Skin epidermis (tissue), 12 donors: ENCODE measurements at regions not wholly inside any gene's neighbourhood (a gene's known extent, or its start where the extent isn't known, plus 50 kb on each side); places are given as distances from the start of the nearest gene placed in this dataset.
"Not testable (repeated sequence)": the region's sequence is repeated elsewhere in the genome, so short reads cannot be mapped to it uniquely, and the experiment has no call there.

Experiments used
- H3K27ac ChIP-seq, 21 experiments: fragments of 200-600 bp; sonication (generic) in 11 of 21; one replicate each; pipeline ENCODE4 v1.5.0; 2020; ENCODE audit warnings: mild to moderate bottlenecking in 3 of 21, inconsistent platforms in 2 of 21, moderate library complexity in 2 of 21
- H3K4me3 ChIP-seq, 7 experiments: fragments of 200-600 bp; sonication (generic) in 2 of 7; one replicate each; pipeline ENCODE4 v1.5.0; 2020; ENCODE audit warnings: inconsistent platforms in 2 of 7, mild to moderate bottlenecking in 2 of 7, moderate library complexity in 1 of 7

GRCh38 chr16:7278636-7279035 is 54.0 kb upstream of the RBFOX1 start:
- Histone ChIP-seq H3K27ac (no peak overlapping the region), H3K4me3 (no peak overlapping the region)

- Histone ChIP-seq H3K27ac (no peak overlapping the region), H3K4me3 (no peak overlapping the region)
Observed at GRCh38 chr16:7272567-7273158, 60.0 kb upstream of the RBFOX1 start.

DNA sequence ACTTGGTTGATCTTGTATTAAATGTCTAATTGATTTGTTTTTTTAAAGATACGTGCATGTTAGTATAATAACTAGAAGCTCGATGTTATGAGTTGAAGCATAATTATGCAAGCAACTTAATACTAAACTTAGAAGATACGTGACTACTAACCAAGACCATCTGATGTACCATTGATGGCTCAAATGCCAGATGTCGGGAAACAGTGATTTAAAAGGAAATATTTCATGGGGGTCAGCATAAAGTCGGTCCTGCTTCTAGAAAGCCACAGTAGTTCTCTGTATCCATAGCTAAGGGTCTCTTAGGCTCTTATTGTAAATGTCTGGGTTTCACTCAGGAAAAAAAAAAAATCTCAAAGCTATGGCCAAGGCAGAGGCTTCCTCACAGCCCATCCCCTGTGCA is 61.2 kb upstream of the RBFOX1 start:
- no peak overlapping the region for H3K27ac ChIP-seq
- no peak overlapping the region for H3K4me3 ChIP-seq

DNA sequence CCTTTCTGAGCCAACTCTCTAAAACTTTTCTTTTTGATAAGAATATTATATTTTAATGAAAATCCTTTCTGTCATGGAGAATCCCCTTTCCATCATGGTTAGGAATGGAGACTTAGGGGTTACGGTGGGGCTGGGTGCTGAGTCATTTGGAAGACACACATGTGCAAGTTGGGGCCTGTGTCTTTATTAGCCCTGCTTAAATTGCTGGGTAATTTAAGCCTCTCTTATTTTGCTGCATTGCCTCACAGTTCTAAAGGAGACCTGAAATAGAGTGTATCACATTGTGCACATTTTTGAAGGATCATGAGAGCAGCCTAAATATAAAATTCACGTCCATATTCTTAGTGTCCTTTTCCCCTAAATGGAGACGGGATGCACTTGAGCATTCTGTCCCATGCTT is 61.8 kb upstream of the RBFOX1 start:
- no peak overlapping the region for H3K4me3 ChIP-seq
- no peak overlapping the region for H3K27ac ChIP-seq

DNA sequence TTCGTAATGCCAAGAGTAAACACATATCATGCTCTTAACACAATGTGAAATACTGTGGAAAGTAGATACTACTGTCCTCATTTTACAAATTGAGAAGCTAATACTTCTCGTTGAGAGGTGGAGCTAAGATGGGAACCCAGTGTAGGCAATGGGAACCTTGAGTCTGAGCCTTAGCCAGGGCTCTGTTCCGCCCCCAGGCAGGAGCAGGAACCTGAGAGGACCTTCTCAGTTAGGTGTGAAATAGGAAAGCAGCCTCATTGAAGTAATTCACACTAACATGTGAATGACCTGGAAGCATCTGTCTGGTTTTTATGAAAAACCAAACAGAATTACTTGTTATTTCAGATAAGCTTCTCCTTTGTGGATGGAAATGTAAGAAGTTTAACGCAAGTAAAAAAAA is 62.6 kb upstream of the RBFOX1 start:
- no peak overlapping the region for H3K4me3 ChIP-seq
- H3K27ac ChIP-seq, result no peak overlapping the region

DNA sequence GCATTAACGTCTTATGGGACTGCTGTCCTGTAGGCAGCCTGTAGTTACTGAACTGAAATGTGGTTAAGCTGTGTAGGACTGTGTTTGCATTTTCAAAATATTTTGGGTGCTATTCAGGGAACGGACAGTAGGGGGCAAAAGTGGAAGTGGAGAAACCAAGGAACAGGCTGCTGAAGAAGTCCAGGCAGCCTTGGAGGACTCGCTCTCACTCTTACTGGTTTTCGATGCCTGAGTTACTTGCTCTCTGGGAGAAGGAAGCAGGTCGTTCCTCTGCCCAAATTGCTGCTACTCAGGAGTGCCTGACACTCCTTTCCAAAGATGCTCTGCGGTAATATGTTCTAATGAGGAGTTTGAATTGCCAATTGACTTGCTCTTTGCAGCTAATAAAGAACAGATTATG is 64.5 kb upstream of the RBFOX1 start:
- Histone ChIP-seq H3K27ac (no peak overlapping the region), H3K4me3 (no peak overlapping the region)

GRCh38 chr16:7257016-7257415 is 75.6 kb upstream of the RBFOX1 start:
- no peak overlapping the region for H3K4me3 ChIP-seq
- H3K27ac ChIP-seq, result no peak overlapping the region

DNA sequence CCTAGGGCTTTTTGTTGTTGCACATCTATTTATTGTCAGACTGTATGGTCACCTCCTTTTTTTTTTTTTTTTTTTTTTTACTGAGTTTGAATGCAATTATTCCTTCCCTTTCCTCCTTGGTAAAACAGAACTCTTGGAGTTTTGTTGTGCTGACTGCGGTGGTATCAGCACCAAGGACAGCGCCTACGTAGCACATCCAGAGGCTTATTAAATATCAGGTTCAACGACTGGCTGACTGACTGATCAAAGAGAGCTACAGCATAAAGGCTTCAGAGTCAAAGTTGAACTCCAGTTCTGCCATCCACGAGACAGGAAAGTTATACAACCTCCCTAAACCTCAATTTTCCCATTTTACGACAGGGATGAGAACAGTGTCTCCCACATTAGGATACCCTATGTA is 86.1 kb upstream of the RBFOX1 start:
- H3K4me3 ChIP-seq, result no peak overlapping the region
- no peak overlapping the region for H3K27ac ChIP-seq

- Histone ChIP-seq H3K27ac (no peak overlapping the region), H3K4me3 (no peak overlapping the region)
Observed at GRCh38 chr16:7239547-7239946, 93.1 kb upstream of the RBFOX1 start.

DNA sequence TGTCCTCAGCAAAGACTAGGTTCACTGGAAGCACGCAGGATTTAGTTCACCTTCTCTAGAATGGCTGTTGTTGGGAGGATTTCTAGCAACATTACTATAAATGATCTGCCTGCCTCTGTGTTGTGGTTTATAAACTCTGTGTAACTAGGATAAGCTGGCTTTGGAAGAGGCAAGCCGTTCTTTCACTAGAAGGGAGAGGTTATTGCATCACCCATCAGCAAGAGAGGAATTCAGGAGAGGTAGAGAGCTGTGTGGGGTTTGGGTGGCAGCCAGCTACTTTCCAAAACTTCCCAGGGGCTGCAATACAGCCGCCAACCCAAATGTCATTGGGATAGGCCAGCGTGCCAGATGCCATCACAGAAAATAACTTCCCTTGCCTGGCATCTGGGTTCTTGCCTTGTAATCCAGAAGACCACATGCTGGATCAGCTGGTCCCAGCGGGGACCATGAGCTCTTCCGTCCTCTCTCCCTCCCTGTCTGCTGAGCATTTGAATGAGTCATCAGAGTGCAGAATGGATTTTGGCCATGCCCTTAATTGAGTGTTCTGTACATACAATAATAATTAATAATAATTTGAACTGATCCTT is 95.7 kb upstream of the RBFOX1 start:
- no peak overlapping the region for H3K27ac ChIP-seq
- H3K4me3 ChIP-seq, result no peak overlapping the region

GRCh38 chr16:7233975-7234374 is 98.7 kb upstream of the RBFOX1 start:
- Histone ChIP-seq H3K4me3 (no peak overlapping the region), H3K27ac (no peak overlapping the region)

- Histone ChIP-seq H3K4me3 (no peak overlapping the region), H3K27ac (no peak overlapping the region)
Observed at GRCh38 chr16:7231762-7232161, 100.9 kb upstream of the RBFOX1 start.

- H3K4me3 ChIP-seq, H3K27ac ChIP-seq: not testable (repeated sequence)
Observed at GRCh38 chr16:7229433-7230218, 103.0 kb upstream of the RBFOX1 start.

GRCh38 chr16:7227229-7227721 is 105.4 kb upstream of the RBFOX1 start:
- Histone ChIP-seq H3K4me3 (no peak overlapping the region), H3K27ac (no peak overlapping the region)

GRCh38 chr16:7221157-7221556 is 111.5 kb upstream of the RBFOX1 start:
- Histone ChIP-seq H3K4me3 (no peak overlapping the region), H3K27ac (no peak overlapping the region)

DNA sequence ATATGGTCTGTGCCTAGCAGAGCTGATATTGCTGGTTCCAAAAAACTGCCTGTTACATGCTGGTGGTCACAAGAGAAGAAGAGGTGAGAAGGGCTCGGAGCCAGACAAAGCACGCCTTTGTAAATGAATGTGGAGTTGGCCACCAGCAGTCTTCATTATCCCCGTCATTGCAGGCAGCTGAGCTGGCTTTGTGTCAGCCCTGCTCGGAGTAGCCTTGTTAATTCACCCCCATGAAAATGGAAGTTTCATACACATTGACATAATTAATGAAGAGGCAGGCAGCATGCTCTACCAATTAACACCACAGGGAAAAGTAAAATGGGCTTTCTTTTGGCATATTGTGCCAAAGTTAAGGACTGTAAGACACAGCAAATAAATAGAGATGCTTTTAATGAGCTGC is 113.7 kb upstream of the RBFOX1 start:
- no peak overlapping the region for H3K27ac ChIP-seq
- no peak overlapping the region for H3K4me3 ChIP-seq

- H3K27ac ChIP-seq, result no peak overlapping the region
- no peak overlapping the region for H3K4me3 ChIP-seq
Observed at GRCh38 chr16:7217797-7218196, 114.8 kb upstream of the RBFOX1 start.

GRCh38 chr16:7216719-7217118 is 115.9 kb upstream of the RBFOX1 start:
- no peak overlapping the region for H3K4me3 ChIP-seq
- H3K27ac ChIP-seq, result no peak overlapping the region

DNA sequence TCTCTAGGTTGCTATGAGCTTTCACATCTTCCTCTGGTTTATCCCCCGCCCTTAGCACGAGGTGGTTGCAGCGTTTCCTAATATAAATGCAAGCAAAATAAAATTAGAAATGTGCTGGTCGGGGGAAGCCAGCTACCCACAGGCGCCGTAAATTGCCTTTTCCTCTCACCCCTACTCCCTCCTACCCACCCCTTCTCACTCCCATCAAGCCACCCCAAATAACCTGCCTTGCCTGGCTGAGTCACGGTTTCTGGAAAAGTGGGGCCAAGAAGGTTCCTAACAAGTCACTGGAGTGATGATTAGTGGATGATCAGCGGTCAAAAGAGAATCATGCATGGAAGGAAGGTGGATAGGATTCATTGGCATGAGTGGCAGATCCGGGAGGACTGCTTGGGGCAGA is 120.9 kb upstream of the RBFOX1 start:
- no peak overlapping the region for H3K27ac ChIP-seq
- no peak overlapping the region for H3K4me3 ChIP-seq

DNA sequence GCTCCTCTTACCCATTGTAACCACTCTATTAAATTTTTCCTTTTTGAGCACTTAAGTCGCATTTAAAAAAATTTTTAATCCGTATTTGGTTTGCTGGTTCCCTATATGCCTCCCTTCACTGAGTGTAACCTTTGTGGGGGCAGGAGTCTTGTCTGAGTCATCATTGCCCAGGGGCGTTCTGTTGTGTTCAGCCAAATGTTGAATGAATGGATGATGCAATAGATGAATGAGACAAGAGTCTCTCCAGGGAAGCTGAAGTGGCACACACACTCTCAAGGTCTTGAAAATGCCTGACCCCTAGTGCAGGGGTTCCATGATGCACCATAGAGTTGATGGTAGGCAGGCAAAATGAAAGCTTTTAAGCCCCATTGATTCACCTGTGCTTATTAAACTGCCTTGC is 123.0 kb upstream of the RBFOX1 start:
- Histone ChIP-seq H3K27ac (no peak overlapping the region), H3K4me3 (no peak overlapping the region)

GRCh38 chr16:7206469-7206868 is 126.2 kb upstream of the RBFOX1 start:
- Histone ChIP-seq H3K27ac (no peak overlapping the region), H3K4me3 (no peak overlapping the region)
